DOHH2 (cell line): ENCODE measurements at regions not wholly inside any gene's neighbourhood (a gene's known extent, or its start where the extent isn't known, plus 50 kb on each side); places are given as distances from the start of the nearest gene placed in this dataset.
"Not testable (repeated sequence)": the region's sequence is repeated elsewhere in the genome, so short reads cannot be mapped to it uniquely, and the experiment has no call there.

Experiments used
- H3F3A ChIP-seq: fragments of 200-600 bp; sonication (generic), shearing (Covaris generic); 2 replicates; pipeline ENCODE4 v1.6.0; 2016; ENCODE audit warnings: antibody characterized with exemption, mild to moderate bottlenecking; ENCODE audit not compliant: control insufficient read depth, insufficient read depth
- H3K27ac ChIP-seq: fragments of 200-600 bp; sonication (generic); 2 replicates; pipeline ENCODE4 v1.5.1; 2014; ENCODE audit warnings: low read depth, mild to moderate bottlenecking, low read length, moderate library complexity
- H3K27me3 ChIP-seq: fragments of 200-600 bp; sonication (generic); 2 replicates; pipeline ENCODE4 v1.6.1; 2014; ENCODE audit warnings: mild to moderate bottlenecking, low read length, mixed read lengths; ENCODE audit not compliant: control insufficient read depth
- H3K36me3 ChIP-seq: fragments of 200-600 bp; sonication (generic); 2 replicates; pipeline ENCODE4 v1.6.1; 2014; ENCODE audit warnings: mild to moderate bottlenecking, low read length, moderate library complexity, mixed read lengths; ENCODE audit not compliant: control insufficient read depth
- H3K4me1 ChIP-seq: fragments of 200-600 bp; sonication (generic); 2 replicates; pipeline ENCODE4 v1.6.1; 2014; ENCODE audit warnings: mild to moderate bottlenecking, low read length, mixed read lengths; ENCODE audit not compliant: control insufficient read depth
- H3K4me2 ChIP-seq: fragments of 200-600 bp; sonication (generic); 2 replicates; pipeline ENCODE4 v1.6.0; 2014; ENCODE audit warnings: mild to moderate bottlenecking, low read length, moderate library complexity
- H3K4me3 ChIP-seq: fragments of 200-600 bp; sonication (generic); 2 replicates; pipeline ENCODE4 v1.5.1; 2014; ENCODE audit warnings: mild to moderate bottlenecking, low read length, mixed read lengths
- H3K79me2 ChIP-seq: fragments of 200-600 bp; sonication (generic); 2 replicates; pipeline ENCODE4 v1.6.1; 2014; ENCODE audit warnings: mild to moderate bottlenecking, low read length, mixed read lengths; ENCODE audit not compliant: control insufficient read depth
- H3K9me2 ChIP-seq: fragments of 200-600 bp; sonication (generic); replicated peaks from 2 replicates; pipeline ENCODE4 v1.6.1; 2014; ENCODE audit warnings: mild to moderate bottlenecking, low read length, mixed read lengths; ENCODE audit not compliant: control insufficient read depth
- H3K9me3 ChIP-seq: fragments of 200-600 bp; sonication (generic); 2 replicates; pipeline ENCODE4 v1.6.1; 2014; ENCODE audit warnings: antibody characterized with exemption, low read length, mixed read lengths; ENCODE audit not compliant: control insufficient read depth, insufficient read depth
- H4K20me1 ChIP-seq: fragments of 200-600 bp; sonication (generic); 2 replicates; pipeline ENCODE4 v1.6.0; 2014; ENCODE audit warnings: low read depth, mild to moderate bottlenecking, antibody characterized with exemption, low read length, moderate library complexity; ENCODE audit not compliant: control insufficient read depth, insufficient read depth
- EZH2phosphoT487 ChIP-seq: fragments of 200-600 bp; sonication (generic); IDR thresholded peaks from 2 replicates; pipeline ENCODE4 v1.6.1; 2017; ENCODE audit warnings: borderline replicate concordance, mild to moderate bottlenecking, antibody characterized with exemption, low read length, moderate library complexity, mixed read lengths
- TF ChIP-seq, protein P1 (sequence below): fragments of 200-600 bp; sonication (generic); IDR thresholded peaks from one replicate; pipeline ENCODE4 v1.5.1; 2014; ENCODE audit warnings: antibody characterized with exemption, mild to moderate bottlenecking, low read depth, low read length; ENCODE audit not compliant: poor library complexity, severe bottlenecking

DNA sequence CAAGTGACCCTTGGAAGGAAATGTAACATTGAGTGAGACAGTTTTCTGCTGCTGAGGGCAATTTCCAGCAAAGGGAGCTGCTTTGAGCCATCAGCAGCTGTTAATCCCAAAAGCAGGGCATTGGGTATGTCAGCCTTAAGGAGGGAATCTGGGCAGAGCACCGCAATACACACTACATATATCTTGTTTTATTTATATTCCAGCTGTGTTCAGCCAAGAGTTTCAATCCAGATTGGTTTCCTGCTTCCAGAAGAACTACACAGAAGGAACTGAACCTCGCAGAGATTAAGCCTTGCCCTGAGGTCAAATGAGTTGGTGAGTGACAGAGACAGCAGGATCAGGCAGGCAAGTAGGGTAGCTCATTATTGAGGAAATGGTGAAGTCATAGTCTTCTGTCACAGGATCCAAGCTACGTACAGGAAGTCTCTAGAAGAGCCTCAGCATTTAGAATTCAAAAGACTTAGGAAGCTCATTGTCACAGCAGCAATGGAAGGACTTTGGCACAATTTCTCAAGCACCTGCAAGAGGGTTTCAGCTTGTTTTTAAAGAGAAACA is 109.9 kb upstream of the HEY2 start:
- H3K27ac ChIP-seq, result no peak overlapping the region
- TF ChIP-seq EZH2phosphoT487, result no peak
- TF ChIP-seq, protein P1, sequence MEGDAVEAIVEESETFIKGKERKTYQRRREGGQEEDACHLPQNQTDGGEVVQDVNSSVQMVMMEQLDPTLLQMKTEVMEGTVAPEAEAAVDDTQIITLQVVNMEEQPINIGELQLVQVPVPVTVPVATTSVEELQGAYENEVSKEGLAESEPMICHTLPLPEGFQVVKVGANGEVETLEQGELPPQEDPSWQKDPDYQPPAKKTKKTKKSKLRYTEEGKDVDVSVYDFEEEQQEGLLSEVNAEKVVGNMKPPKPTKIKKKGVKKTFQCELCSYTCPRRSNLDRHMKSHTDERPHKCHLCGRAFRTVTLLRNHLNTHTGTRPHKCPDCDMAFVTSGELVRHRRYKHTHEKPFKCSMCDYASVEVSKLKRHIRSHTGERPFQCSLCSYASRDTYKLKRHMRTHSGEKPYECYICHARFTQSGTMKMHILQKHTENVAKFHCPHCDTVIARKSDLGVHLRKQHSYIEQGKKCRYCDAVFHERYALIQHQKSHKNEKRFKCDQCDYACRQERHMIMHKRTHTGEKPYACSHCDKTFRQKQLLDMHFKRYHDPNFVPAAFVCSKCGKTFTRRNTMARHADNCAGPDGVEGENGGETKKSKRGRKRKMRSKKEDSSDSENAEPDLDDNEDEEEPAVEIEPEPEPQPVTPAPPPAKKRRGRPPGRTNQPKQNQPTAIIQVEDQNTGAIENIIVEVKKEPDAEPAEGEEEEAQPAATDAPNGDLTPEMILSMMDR, result no peak
- H3K4me1 ChIP-seq, result no peaks in the 10 kb centered on the region
- no peak overlapping the region for H3K4me2 ChIP-seq
- no peaks in the 10 kb centered on the region for H4K20me1 ChIP-seq
- no peak overlapping the region for H3K4me3 ChIP-seq
- H3K9me2 ChIP-seq, result no peaks in the 10 kb centered on the region
- no peaks in the 10 kb centered on the region for H3K79me2 ChIP-seq
- H3K27me3 ChIP-seq, result no peaks in the 10 kb centered on the region
- H3F3A ChIP-seq, result no peaks in the 10 kb centered on the region
- no peaks in the 10 kb centered on the region for H3K36me3 ChIP-seq
- no peaks in the 10 kb centered on the region for H3K9me3 ChIP-seq

- H3K9me2 ChIP-seq, result no peaks in the 10 kb centered on the region
- no peak overlapping the region for H3K4me3 ChIP-seq
- no peaks in the 10 kb centered on the region for H3K4me1 ChIP-seq
- no peaks in the 10 kb centered on the region for H3K79me2 ChIP-seq
- no peak overlapping the region for H3K4me2 ChIP-seq
- TF ChIP-seq, protein P1, result no peak
- TF ChIP-seq EZH2phosphoT487, result no peak
- no peaks in the 10 kb centered on the region for H3K27me3 ChIP-seq
- H3K36me3 ChIP-seq, result no peaks in the 10 kb centered on the region
- H3K9me3 ChIP-seq, result no peaks in the 10 kb centered on the region
- H3F3A ChIP-seq, result no peaks in the 10 kb centered on the region
- H3K27ac ChIP-seq, result no peak overlapping the region
- H4K20me1 ChIP-seq, result no peaks in the 10 kb centered on the region
Measured at GRCh38 chr6:125640441-125641150, 108.8 kb upstream of the HEY2 start.

- H3K4me3 ChIP-seq, H3K27ac ChIP-seq, H4K20me1 ChIP-seq, H3K4me2 ChIP-seq, H3K36me3 ChIP-seq, H3K27me3 ChIP-seq, H3K9me2 ChIP-seq, H3F3A ChIP-seq, H3K9me3 ChIP-seq, H3K4me1 ChIP-seq, H3K79me2 ChIP-seq: not testable (repeated sequence)
Measured at GRCh38 chr6:125643967-125644661, 105.3 kb upstream of the HEY2 start.

- H3K79me2 ChIP-seq, result no peaks in the 10 kb centered on the region
- TF ChIP-seq EZH2phosphoT487, result no peak
- TF ChIP-seq, protein P1, result no peak
- H3K27me3 ChIP-seq, result no peaks in the 10 kb centered on the region
Measured at GRCh38 chr6:125647391-125647790, 102.0 kb upstream of the HEY2 start.

GRCh38 chr6:125653752-125654151 is 95.7 kb upstream of the HEY2 start:
- H3K4me2 ChIP-seq, H3K27ac ChIP-seq, H3F3A ChIP-seq: not testable (repeated sequence)

More at GRCh38 chr6:125647391-125647790, 102.0 kb upstream of the HEY2 start:
- Histone ChIP-seq H3F3A (no peaks in the 10 kb centered on the region), H3K4me1 (no peaks in the 10 kb centered on the region), H3K27ac (no peak overlapping the region), H4K20me1 (no peaks in the 10 kb centered on the region), H3K4me3 (no peak overlapping the region), H3K4me2 (no peak overlapping the region), H3K9me2 (no peaks in the 10 kb centered on the region), H3K36me3 (no peaks in the 10 kb centered on the region), H3K9me3 (no peaks in the 10 kb centered on the region)

More at GRCh38 chr6:125653752-125654151, 95.7 kb upstream of the HEY2 start:
- H3K9me3 ChIP-seq, H3K36me3 ChIP-seq, H3K9me2 ChIP-seq, H3K27me3 ChIP-seq, H3K4me1 ChIP-seq, H3K4me3 ChIP-seq, H4K20me1 ChIP-seq, H3K79me2 ChIP-seq: not testable (repeated sequence)
